ENCODE measurements at regions not wholly inside any gene's neighbourhood (a gene's known extent, or its start where the extent isn't known, plus 50 kb on each side); places are given as distances from the start of the nearest gene placed in this dataset.

GRCh38 chr5:67581203-67581602, 384.6 kb upstream of the CD180 start:
- Histone ChIP-seq H3K36me3 (no peaks in the 10 kb centered on the region), H3K27ac (no peak overlapping the region), H3K27me3 (replicated peaks; ENCODE audit: insufficient read depth) (no peaks in the 10 kb centered on the region), H3K4me1 (ENCODE audit: control insufficient read depth in 1 of 2, low read depth in 2 of 2) (peaks cover 3 to 4% of the 10 kb centered on the region in 2 donors), H3K9me3 (no peaks in the 10 kb centered on the region), H3K4me3 (no peak overlapping the region)
- DNase-seq (ENCODE audit: low spot score): no peak
- ATAC-seq (ENCODE audit: insufficient number of reproducible peaks, low FRiP score, low read depth): no peak
- TF ChIP-seq CTCF (IDR thresholded peaks at IDR 0.05): no peak

GRCh38 chr5:67578011-67578410, 381.4 kb upstream of the CD180 start:
- Histone ChIP-seq H3K4me3 (no peak overlapping the region), H3K36me3 (no peaks in the 10 kb centered on the region), H3K9me3 (no peaks in the 10 kb centered on the region), H3K27ac (no peak overlapping the region), H3K27me3 (replicated peaks; ENCODE audit: insufficient read depth) (no peaks in the 10 kb centered on the region), H3K4me1 (ENCODE audit: control insufficient read depth in 1 of 2, low read depth in 2 of 2) (peaks cover 3 to 4% of the 10 kb centered on the region in 2 donors)
- no peak for DNase-seq (ENCODE audit: low spot score)
- no peak for ATAC-seq (ENCODE audit: insufficient number of reproducible peaks, low FRiP score, low read depth)
- TF ChIP-seq CTCF (IDR thresholded peaks at IDR 0.05): no peak

DNA sequence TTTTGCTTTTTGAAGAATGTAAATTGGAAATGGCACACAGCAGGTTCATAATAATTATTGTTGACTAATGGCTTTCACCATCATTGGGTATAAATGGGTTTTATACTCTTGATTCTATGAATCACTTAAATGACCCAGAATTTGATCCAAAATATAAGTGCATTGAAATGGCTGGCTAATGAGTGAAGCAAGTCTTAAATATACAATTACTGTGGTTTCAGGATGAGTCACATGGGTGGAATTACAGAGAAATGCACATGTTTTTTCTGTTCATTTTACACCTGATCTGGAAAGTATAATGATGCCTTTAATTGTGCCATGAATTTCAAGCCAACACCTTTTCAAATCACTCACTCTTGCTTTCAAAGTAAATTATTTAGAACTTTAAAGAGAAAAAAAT, 380.8 kb upstream of the CD180 start:
- no peaks in the 10 kb centered on the region for H3K36me3 ChIP-seq
- peaks cover 3 to 4% of the 10 kb centered on the region in 2 donors for H3K4me1 ChIP-seq (ENCODE audit: control insufficient read depth in 1 of 2, low read depth in 2 of 2)
- H3K4me3 ChIP-seq: no peak overlapping the region
- no peak overlapping the region for H3K27ac ChIP-seq
- no peak for DNase-seq (ENCODE audit: low spot score)
- no peak for TF ChIP-seq CTCF (IDR thresholded peaks at IDR 0.05)
- no peaks in the 10 kb centered on the region for H3K27me3 ChIP-seq (replicated peaks; ENCODE audit: insufficient read depth)
- no peaks in the 10 kb centered on the region for H3K9me3 ChIP-seq
- ATAC-seq (ENCODE audit: insufficient number of reproducible peaks, low FRiP score, low read depth): no peak

DNA sequence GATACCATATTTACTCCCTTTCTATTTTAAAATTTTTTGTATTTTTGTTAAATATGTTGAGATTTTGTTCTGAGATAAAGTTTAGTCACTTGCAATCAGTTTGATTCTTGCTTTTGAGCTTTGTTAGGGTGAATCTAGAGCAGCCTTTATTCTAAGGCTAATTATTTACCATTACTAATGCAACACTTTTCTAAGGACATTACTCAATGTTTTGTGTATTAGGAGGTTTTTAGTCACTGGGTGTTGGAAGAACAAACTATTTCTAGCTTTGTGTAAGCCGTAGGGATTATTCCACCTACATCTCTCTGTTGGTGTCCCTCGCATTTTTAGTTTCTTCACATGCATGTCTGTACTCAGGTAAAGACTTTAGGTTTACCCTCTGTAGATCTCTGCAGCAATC, 379.5 kb upstream of the CD180 start:
- no peak for ATAC-seq (ENCODE audit: insufficient number of reproducible peaks, low FRiP score, low read depth)
- no peaks in the 10 kb centered on the region for H3K9me3 ChIP-seq
- no peak overlapping the region for H3K27ac ChIP-seq
- no peak overlapping the region for H3K4me3 ChIP-seq
- H3K4me1 ChIP-seq (ENCODE audit: control insufficient read depth in 1 of 2, low read depth in 2 of 2): peaks cover 3 to 4% of the 10 kb centered on the region in 2 donors
- TF ChIP-seq CTCF (IDR thresholded peaks at IDR 0.05): no peak
- no peak for DNase-seq (ENCODE audit: low spot score)
- no peaks in the 10 kb centered on the region for H3K27me3 ChIP-seq (replicated peaks; ENCODE audit: insufficient read depth)
- H3K36me3 ChIP-seq: no peaks in the 10 kb centered on the region

DNA sequence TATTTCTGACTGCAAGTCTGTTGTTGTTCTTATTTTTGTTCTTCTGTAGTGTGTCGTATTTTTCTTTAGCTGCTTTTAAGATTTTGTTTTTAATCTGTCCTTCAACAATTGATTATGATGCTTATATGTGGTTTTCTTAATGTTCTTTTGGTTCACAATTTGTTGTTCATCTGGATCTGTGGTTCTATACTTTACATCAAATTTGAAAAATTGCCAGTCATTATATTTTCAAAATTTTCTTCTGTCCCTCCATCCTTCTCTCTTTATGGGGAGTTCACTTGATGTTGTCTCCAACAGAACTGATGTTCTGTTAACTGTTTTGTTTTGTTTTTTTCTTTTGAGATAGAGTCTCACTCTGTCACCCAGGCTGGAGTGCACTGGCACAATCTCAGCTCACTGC, 378.5 kb upstream of the CD180 start:
- TF ChIP-seq CTCF (IDR thresholded peaks at IDR 0.05): no peak
- Histone ChIP-seq H3K9me3 (no peaks in the 10 kb centered on the region), H3K27me3 (replicated peaks; ENCODE audit: insufficient read depth) (no peaks in the 10 kb centered on the region), H3K27ac (no peak overlapping the region), H3K4me3 (no peak overlapping the region), H3K36me3 (no peaks in the 10 kb centered on the region), H3K4me1 (ENCODE audit: control insufficient read depth in 1 of 2, low read depth in 2 of 2) (peaks cover 3 to 4% of the 10 kb centered on the region in 2 donors)
- no peak for DNase-seq (ENCODE audit: low spot score)
- no peak for ATAC-seq (ENCODE audit: insufficient number of reproducible peaks, low FRiP score, low read depth)
